Upper lobe of left lung (tissue), 6 donors: ENCODE measurements at regions not wholly inside any gene's neighbourhood (a gene's known extent, or its start where the extent isn't known, plus 50 kb on each side); places are given as distances from the start of the nearest gene placed in this dataset.
"Not testable (repeated sequence)": the region's sequence is repeated elsewhere in the genome, so short reads cannot be mapped to it uniquely, and the experiment has no call there.

Experiments used
- ATAC-seq, 2 donors: fragments of 200-7000 bp; cut with Tn5 transposase; one replicate each; pipeline ENCODE4 v1.9.1; 2022; ENCODE audit warnings: mild to moderate bottlenecking in 2 of 2, moderate library complexity in 2 of 2; ENCODE audit not compliant: low FRiP score in 2 of 2
- DNase-seq, 2 donors: peaks; one replicate each; pipeline ENCODE4 v3.0.0-alpha.2; 2019 to 2020
- H3K27ac ChIP-seq, 4 donors: fragments of 200-600 bp; sonication (generic); one replicate each; pipeline ENCODE4 v1.5.1; 2016 to 2019
- H3K27me3 ChIP-seq, 4 donors: fragments of 200-600 bp; sonication (generic); one replicate each; pipeline ENCODE4 v1.5.1; 2017 to 2019
- H3K36me3 ChIP-seq, 4 donors: fragments of 200-600 bp; sonication (generic); one replicate each; pipeline ENCODE4 v1.5.1; 2016 to 2019
- H3K4me1 ChIP-seq, 4 donors: fragments of 200-600 bp; sonication (generic); one replicate each; pipeline ENCODE4 v1.5.1; 2018 to 2019
- H3K4me3 ChIP-seq, 4 donors: fragments of 200-600 bp; sonication (generic); one replicate each; pipeline ENCODE4 v1.5.1; 2017 to 2019; ENCODE audit warnings: mild to moderate bottlenecking in 2 of 4, moderate library complexity in 1 of 4
- H3K9me3 ChIP-seq, 4 donors: fragments of 200-600 bp; sonication (generic); one replicate each; pipeline ENCODE4 v1.5.1; 2018 to 2019
- CTCF ChIP-seq, 6 experiments: fragments of 450-650 bp in 4 of 6; fragments of 200-600 bp in 2 of 6; sonication (generic) in 2 of 6; IDR thresholded peaks; one replicate each; pipeline ENCODE4 v1.5.1; 2016 to 2019; ENCODE audit warnings: antibody characterized with exemption in 6 of 6
- EP300 ChIP-seq, 4 donors: sonication (generic); formaldehyde crosslinking; IDR thresholded peaks; one replicate each; pipeline ENCODE4 v1.5.1; 2017; ENCODE audit warnings: antibody characterized with exemption in 4 of 4, control low read depth in 2 of 4
- POLR2A ChIP-seq, 4 donors: fragments of 450-650 bp; IDR thresholded peaks; one replicate each; pipeline ENCODE4 v1.5.1; 2016 to 2017; ENCODE audit warnings: antibody characterized with exemption in 4 of 4, mild to moderate bottlenecking in 2 of 4
- POLR2AphosphoS5 ChIP-seq, 2 donors: sonication (generic); formaldehyde crosslinking; IDR thresholded peaks; one replicate each; pipeline ENCODE4 v1.5.1; 2017; ENCODE audit warnings: antibody characterized with exemption in 2 of 2
- WGBS, 2 donors: methylation state at CpG; one replicate each; pipeline ENCODE4 v1.1.5; 2017 to 2018; 5-methylcytosine and 5-hydroxymethylcytosine counted together
- donor health status: DM: no; HTN: no; CAD: no; lungs with moderate emphysema.
- donor health status: DM: no; HTN: yes; CAD: no; lungs with severe emphysema.

GRCh38 chr2:88955607-88956006, 264.1 kb downstream of the RPIA start:
- WGBS, 2 donors: 81 to 86% methylated on average over 1 of the region's 1 CpG
- Histone ChIP-seq H3K9me3 (no peaks in the 10 kb centered on the region), H3K4me3 (no peak overlapping the region), H3K27me3 (no peaks in the 10 kb centered on the region), H3K27ac (no peak overlapping the region), H3K4me1 (no peaks in the 10 kb centered on the region), H3K36me3 (no peaks in the 10 kb centered on the region)
- no peak for TF ChIP-seq POLR2AphosphoS5 (IDR thresholded peaks at IDR 0.05)
- no peak for TF ChIP-seq EP300 (IDR thresholded peaks at IDR 0.05)
- TF ChIP-seq CTCF (IDR thresholded peaks at IDR 0.05): no peak
- no peak for TF ChIP-seq POLR2A (IDR thresholded peaks at IDR 0.05)
- DNase-seq: no peak
- ATAC-seq: no peak

GRCh38 chr2:88959480-88960204, 268.2 kb downstream of the RPIA start:
- Histone ChIP-seq H3K36me3 (no peaks in the 10 kb centered on the region), H3K27me3 (no peaks in the 10 kb centered on the region), H3K27ac (no peak overlapping the region), H3K9me3 (no peaks in the 10 kb centered on the region), H3K4me1 (no peaks in the 10 kb centered on the region), H3K4me3 (no peak overlapping the region)
- TF ChIP-seq EP300 (IDR thresholded peaks at IDR 0.05): no peak
- TF ChIP-seq POLR2AphosphoS5 (IDR thresholded peaks at IDR 0.05): no peak
- no peak for TF ChIP-seq CTCF (IDR thresholded peaks at IDR 0.05)
- no peak for TF ChIP-seq POLR2A (IDR thresholded peaks at IDR 0.05)
- ATAC-seq (no peak), DNase-seq (no peak)
- 73 to 85% methylated on average over 2 of the region's 2 CpGs for WGBS, 2 donors

GRCh38 chr2:88961323-88961722, 269.9 kb downstream of the RPIA start:
- not testable (repeated sequence) for H3K36me3 ChIP-seq, H3K4me1 ChIP-seq, H3K4me3 ChIP-seq, H3K27ac ChIP-seq, H3K27me3 ChIP-seq, H3K9me3 ChIP-seq, ATAC-seq, DNase-seq
- 47 to 56% methylated on average over 3 of the region's 3 CpGs for WGBS, 2 donors

- H3K9me3 ChIP-seq: no peaks in the 10 kb centered on the region
These were observed 276.4 kb downstream of the RPIA start for GRCh38 chr2:88967844-88968243.

GRCh38 chr2:88978011-88978410, 286.5 kb downstream of the RPIA start:
- H3K27me3 ChIP-seq, ATAC-seq: not testable (repeated sequence)

More at GRCh38 chr2:88967844-88968243, 276.4 kb downstream of the RPIA start:
- no peak for TF ChIP-seq POLR2A (IDR thresholded peaks at IDR 0.05)
- TF ChIP-seq CTCF (IDR thresholded peaks at IDR 0.05): no peak
- no peak for TF ChIP-seq EP300 (IDR thresholded peaks at IDR 0.05)
- no peak for TF ChIP-seq POLR2AphosphoS5 (IDR thresholded peaks at IDR 0.05)
- ATAC-seq (no peak), DNase-seq (no peak)
- no peaks in the 10 kb centered on the region for H3K36me3 ChIP-seq
- no peak overlapping the region for H3K27ac ChIP-seq
- H3K4me3 ChIP-seq: no peak overlapping the region
- H3K4me1 ChIP-seq: no peaks in the 10 kb centered on the region
- 78 to 79% methylated on average over 3 of the region's 3 CpGs for WGBS, 2 donors
- no peaks in the 10 kb centered on the region for H3K27me3 ChIP-seq

GRCh38 chr2:88978446-88978845, 287.0 kb downstream of the RPIA start:
- not testable (repeated sequence) for DNase-seq, H3K9me3 ChIP-seq, H3K4me3 ChIP-seq, H3K27ac ChIP-seq, H3K4me1 ChIP-seq, ATAC-seq, H3K27me3 ChIP-seq, H3K36me3 ChIP-seq
- 92 to 100% methylated on average over 1 of the region's 1 CpG for WGBS, 2 donors

More at GRCh38 chr2:88978011-88978410, 286.5 kb downstream of the RPIA start:
- H3K4me1 ChIP-seq, H3K27ac ChIP-seq, DNase-seq, H3K9me3 ChIP-seq, H3K36me3 ChIP-seq, H3K4me3 ChIP-seq: not testable (repeated sequence)
- 79 to 88% methylated on average over 1 of the region's 2 CpGs for WGBS, 2 donors

- not testable (repeated sequence) for H3K4me3 ChIP-seq, DNase-seq, H3K9me3 ChIP-seq, H3K27ac ChIP-seq, H3K4me1 ChIP-seq, H3K36me3 ChIP-seq, H3K27me3 ChIP-seq, ATAC-seq
- 72 to 79% methylated on average over 2 of the region's 2 CpGs for WGBS, 2 donors
These were observed 292.6 kb downstream of the RPIA start for GRCh38 chr2:88984079-88984478.

GRCh38 chr2:88986721-88987330, 295.4 kb downstream of the RPIA start:
- not testable (repeated sequence) for H3K27ac ChIP-seq, H3K36me3 ChIP-seq, H3K4me3 ChIP-seq, H3K27me3 ChIP-seq, DNase-seq, H3K4me1 ChIP-seq, H3K9me3 ChIP-seq, ATAC-seq
- 18 to 20% methylated on average over 3 to 4 of the region's 4 CpGs for WGBS, 2 donors

- H3K27me3 ChIP-seq, H3K4me1 ChIP-seq, ATAC-seq, H3K4me3 ChIP-seq, DNase-seq, H3K36me3 ChIP-seq, H3K9me3 ChIP-seq, H3K27ac ChIP-seq: not testable (repeated sequence)
These were observed 297.1 kb downstream of the RPIA start for GRCh38 chr2:88988617-88989016.
